ENCODE measurements at regions not wholly inside any gene's neighbourhood (a gene's known extent, or its start where the extent isn't known, plus 50 kb on each side); places are given as distances from the start of the nearest gene placed in this dataset.

DNA sequence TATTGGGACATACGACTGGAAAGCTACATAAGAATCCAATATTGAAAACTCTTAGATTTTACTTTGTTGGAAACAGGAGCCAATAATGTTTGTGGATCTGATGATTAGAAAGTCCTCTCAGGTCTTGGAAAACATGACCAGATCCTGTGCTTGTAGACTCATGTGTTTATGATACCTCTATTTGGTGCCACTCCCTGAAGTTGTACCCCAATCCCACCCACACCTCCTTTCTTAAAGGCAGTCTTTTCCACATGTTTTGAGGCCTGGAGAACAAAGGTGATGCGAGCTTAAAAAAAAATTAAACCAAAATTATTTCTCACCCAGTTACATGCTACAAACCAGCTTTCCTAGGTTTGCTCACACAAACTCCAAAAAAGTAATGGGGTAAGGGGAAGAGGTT lies 262.7 kb downstream of the PTTG2 start (continued):
- TF ChIP-seq, protein P1, sequence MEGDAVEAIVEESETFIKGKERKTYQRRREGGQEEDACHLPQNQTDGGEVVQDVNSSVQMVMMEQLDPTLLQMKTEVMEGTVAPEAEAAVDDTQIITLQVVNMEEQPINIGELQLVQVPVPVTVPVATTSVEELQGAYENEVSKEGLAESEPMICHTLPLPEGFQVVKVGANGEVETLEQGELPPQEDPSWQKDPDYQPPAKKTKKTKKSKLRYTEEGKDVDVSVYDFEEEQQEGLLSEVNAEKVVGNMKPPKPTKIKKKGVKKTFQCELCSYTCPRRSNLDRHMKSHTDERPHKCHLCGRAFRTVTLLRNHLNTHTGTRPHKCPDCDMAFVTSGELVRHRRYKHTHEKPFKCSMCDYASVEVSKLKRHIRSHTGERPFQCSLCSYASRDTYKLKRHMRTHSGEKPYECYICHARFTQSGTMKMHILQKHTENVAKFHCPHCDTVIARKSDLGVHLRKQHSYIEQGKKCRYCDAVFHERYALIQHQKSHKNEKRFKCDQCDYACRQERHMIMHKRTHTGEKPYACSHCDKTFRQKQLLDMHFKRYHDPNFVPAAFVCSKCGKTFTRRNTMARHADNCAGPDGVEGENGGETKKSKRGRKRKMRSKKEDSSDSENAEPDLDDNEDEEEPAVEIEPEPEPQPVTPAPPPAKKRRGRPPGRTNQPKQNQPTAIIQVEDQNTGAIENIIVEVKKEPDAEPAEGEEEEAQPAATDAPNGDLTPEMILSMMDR (IDR thresholded peaks at IDR 0.05; ENCODE audit: control extremely low read depth in 1 of 3, insufficient read depth in 1 of 3, low read depth in 1 of 3, low read length in 3 of 3) = no peak
- TF ChIP-seq CEBPB (IDR thresholded peaks at IDR 0.05; ENCODE audit: low read depth, low read length) (no peak), SIN3A (conservative IDR thresholded peaks at IDR 0.05 in 1 of 2, IDR thresholded peaks at IDR 0.05 in 1 of 2; ENCODE audit: low read depth in 1 of 2, low read length in 2 of 2) (no peak), SP1 (IDR thresholded peaks at IDR 0.05; ENCODE audit: low read depth, low read length) (no peak), TCF12 (IDR thresholded peaks at IDR 0.05; ENCODE audit: low read depth, low read length) (no peak), JUN (IDR thresholded peaks at IDR 0.05; ENCODE audit: low read depth, low read length) (no peak), BCL11A (IDR thresholded peaks at IDR 0.05; ENCODE audit: low read depth in 2 of 2, low read length in 2 of 2) (no peak)
